OCI-LY3 (cell line): ENCODE measurements at regions not wholly inside any gene's neighbourhood (a gene's known extent, or its start where the extent isn't known, plus 50 kb on each side); places are given as distances from the start of the nearest gene placed in this dataset.

ENCODE experiments used
- H2AFZ ChIP-seq: fragments of 200-600, 300-600 bp; shearing (Covaris generic); 2 replicates; pipeline ENCODE4 v1.6.0; 2014; ENCODE audit warnings: antibody characterized with exemption, low read depth, low read length
- H3K27ac ChIP-seq: fragments of 200-600, 300-600 bp; sonication (generic); 2 replicates; pipeline ENCODE4 v1.5.1; 2014; ENCODE audit warnings: mild to moderate bottlenecking, low read length, moderate library complexity, mixed read lengths
- H3K27me3 ChIP-seq: fragments of 200-600, 300-600 bp; sonication (generic); 2 replicates; pipeline ENCODE4 v1.6.1; 2014; ENCODE audit warnings: low read depth, low read length, mixed read lengths
- H3K36me3 ChIP-seq: fragments of 200-600, 300-600 bp; sonication (generic); replicated peaks from 2 replicates; pipeline ENCODE3; 2014; ENCODE audit warnings: low read depth, low read length, mixed read lengths
- H3K4me1 ChIP-seq: fragments of 300-600, 200-600 bp; sonication (generic); 2 replicates; pipeline ENCODE4 v1.6.1; 2014; ENCODE audit warnings: low read length, mixed read lengths
- H3K4me2 ChIP-seq: fragments of 200-600, 300-600 bp; sonication (generic); 2 replicates; pipeline ENCODE4 v1.6.1; 2014; ENCODE audit warnings: low read length, mixed read lengths
- H3K4me3 ChIP-seq: fragments of 300-600, 200-600 bp; sonication (generic); 2 replicates; pipeline ENCODE4 v1.5.1; 2014; ENCODE audit warnings: antibody characterized with exemption, mild to moderate bottlenecking, low read length, moderate library complexity
- H3K79me2 ChIP-seq: fragments of 300-600, 200-600 bp; shearing (Covaris generic); 2 replicates; pipeline ENCODE4 v1.6.1; 2014; ENCODE audit warnings: mild to moderate bottlenecking, low read length, mixed read lengths
- H3K9ac ChIP-seq: fragments of 300-600, 200-600 bp; shearing (Covaris generic); 2 replicates; pipeline ENCODE4 v1.6.0; 2014; ENCODE audit warnings: mild to moderate bottlenecking, low read length, moderate library complexity
- H3K9me3 ChIP-seq: fragments of 200-600, 300-600 bp; shearing (Covaris generic); 2 replicates; pipeline ENCODE4 v1.6.1; 2014; ENCODE audit warnings: low read length, mixed read lengths; ENCODE audit not compliant: insufficient read depth
- H4K20me1 ChIP-seq: fragments of 200-600, 300-600 bp; sonication (generic); 2 replicates; pipeline ENCODE4 v1.6.1; 2016; ENCODE audit warnings: low read length, mixed read lengths; ENCODE audit not compliant: insufficient read depth
- CTCF ChIP-seq: fragments of 200-600, 300-600 bp; sonication (generic); IDR thresholded peaks from 2 replicates; pipeline ENCODE4 v1.5.1; 2014; ENCODE audit warnings: antibody characterized with exemption, low read length, low read depth
- EZH2phosphoT487 ChIP-seq: fragments of 200-600 bp; shearing (Covaris generic); IDR thresholded peaks from 2 replicates; pipeline ENCODE4 v1.6.1; 2018; ENCODE audit warnings: antibody characterized with exemption, mixed run types, low read depth

- no peaks in the 10 kb centered on the region for H4K20me1 ChIP-seq
- no peaks in the 10 kb centered on the region for H3K79me2 ChIP-seq
- no peak overlapping the region for H3K4me2 ChIP-seq
- H2AFZ ChIP-seq, result no peak overlapping the region
- no peak overlapping the region for H3K4me3 ChIP-seq
- no peaks in the 10 kb centered on the region for H3K36me3 ChIP-seq
- no peaks in the 10 kb centered on the region for H3K27me3 ChIP-seq
- no peak overlapping the region for H3K27ac ChIP-seq
- H3K9me3 ChIP-seq, result no peaks in the 10 kb centered on the region
- H3K9ac ChIP-seq, result no peak overlapping the region
- TF ChIP-seq CTCF (no peak), EZH2phosphoT487 (no peak)
- H3K4me1 ChIP-seq, result no peaks in the 10 kb centered on the region
Observed at GRCh38 chr1:82260051-82260450, 459.3 kb downstream of the ADGRL2 start.

GRCh38 chr1:82258887-82259286 is 458.2 kb downstream of the ADGRL2 start:
- Histone ChIP-seq H3K79me2 (no peaks in the 10 kb centered on the region), H3K9ac (no peak overlapping the region), H3K27me3 (no peaks in the 10 kb centered on the region), H2AFZ (no peak overlapping the region), H3K36me3 (no peaks in the 10 kb centered on the region), H3K4me3 (no peak overlapping the region), H3K27ac (no peak overlapping the region), H3K4me1 (no peaks in the 10 kb centered on the region), H4K20me1 (no peaks in the 10 kb centered on the region), H3K4me2 (no peak overlapping the region), H3K9me3 (no peaks in the 10 kb centered on the region)
- TF ChIP-seq EZH2phosphoT487 (no peak), CTCF (no peak)

DNA sequence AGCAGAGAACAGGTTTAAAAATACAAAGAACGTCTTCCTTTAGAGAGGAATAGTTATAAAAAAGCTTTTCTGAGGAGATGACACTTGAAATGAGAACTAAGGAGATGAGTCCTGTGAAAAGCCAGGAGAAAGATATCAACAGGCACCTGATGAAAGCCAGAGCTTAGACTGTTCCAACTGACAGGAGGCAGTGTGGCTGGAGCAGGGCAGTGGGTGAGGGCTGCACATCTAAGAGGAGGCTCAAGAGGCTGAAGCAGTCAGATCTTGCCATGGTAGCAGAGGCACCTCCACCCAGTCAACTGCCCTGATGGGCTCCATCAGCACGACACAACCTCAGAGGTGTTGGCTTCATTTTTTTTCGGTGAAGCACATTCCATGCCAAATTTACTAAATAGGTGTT is 445.3 kb downstream of the ADGRL2 start:
- Histone ChIP-seq H4K20me1 (no peaks in the 10 kb centered on the region), H3K4me3 (no peak overlapping the region), H3K27me3 (no peaks in the 10 kb centered on the region), H3K4me1 (peaks cover 10% of the 10 kb centered on the region), H2AFZ (no peak overlapping the region), H3K9ac (no peak overlapping the region), H3K79me2 (no peaks in the 10 kb centered on the region), H3K36me3 (peaks cover 4% of the 10 kb centered on the region), H3K27ac (no peak overlapping the region), H3K4me2 (no peak overlapping the region), H3K9me3 (no peaks in the 10 kb centered on the region)
- no peak for TF ChIP-seq CTCF
- TF ChIP-seq EZH2phosphoT487, result no peak

GRCh38 chr1:82245345-82246014 is 444.7 kb downstream of the ADGRL2 start:
- H3K4me1 ChIP-seq, result peaks cover 10% of the 10 kb centered on the region
- TF ChIP-seq CTCF (no peak), EZH2phosphoT487 (no peak)
- no peak overlapping the region for H3K9ac ChIP-seq
- H3K4me2 ChIP-seq, result peak overlapping the region; percentile 24; the same call in 1 of the 2 replicates
- H2AFZ ChIP-seq, result no peak overlapping the region
- H3K27ac ChIP-seq, result no peak overlapping the region
- peaks cover 4% of the 10 kb centered on the region for H3K36me3 ChIP-seq
- no peaks in the 10 kb centered on the region for H3K79me2 ChIP-seq
- H3K27me3 ChIP-seq, result no peaks in the 10 kb centered on the region
- H4K20me1 ChIP-seq, result no peaks in the 10 kb centered on the region
- H3K9me3 ChIP-seq, result no peaks in the 10 kb centered on the region
- no peak overlapping the region for H3K4me3 ChIP-seq
